HFFc6 (cell line): ENCODE measurements at regions not wholly inside any gene's neighbourhood (a gene's known extent, or its start where the extent isn't known, plus 50 kb on each side); places are given as distances from the start of the nearest gene placed in this dataset.

Experiments
- DNase-seq: peaks from one replicate; pipeline ENCODE4 v3.0.0-alpha.2; 2018
- H3K27ac Mint-ChIP-seq: 2 replicates; pipeline ENCODE4 v1.8.0; 2020; ENCODE audit warnings: mild to moderate bottlenecking, mixed read lengths
- H3K27me3 Mint-ChIP-seq: 2 replicates; pipeline ENCODE4 v1.8.0; 2021; ENCODE audit warnings: mild to moderate bottlenecking, moderate library complexity, mixed read lengths; ENCODE audit not compliant: insufficient read depth
- H3K36me3 Mint-ChIP-seq: 2 replicates; pipeline ENCODE4 v1.8.0; 2021; ENCODE audit warnings: low read depth, mixed read lengths
- H3K4me1 Mint-ChIP-seq: 2 replicates; pipeline ENCODE4 v1.8.0; 2020; ENCODE audit warnings: low read depth, mixed read lengths
- H3K4me3 Mint-ChIP-seq: 2 replicates; pipeline ENCODE4 v1.8.0; 2020; ENCODE audit warnings: mild to moderate bottlenecking, moderate library complexity, mixed read lengths
- H3K9me3 Mint-ChIP-seq: 2 replicates; pipeline ENCODE4 v1.8.0; 2020; ENCODE audit warnings: mild to moderate bottlenecking, mixed read lengths
- TF ChIP-seq, protein P1 (sequence below): fragments of 200-600 bp; sonication (generic); IDR thresholded peaks from 2 replicates; pipeline ENCODE4 v1.5.0; 2021; ENCODE audit warnings: antibody characterized with exemption, mild to moderate bottlenecking

DNA sequence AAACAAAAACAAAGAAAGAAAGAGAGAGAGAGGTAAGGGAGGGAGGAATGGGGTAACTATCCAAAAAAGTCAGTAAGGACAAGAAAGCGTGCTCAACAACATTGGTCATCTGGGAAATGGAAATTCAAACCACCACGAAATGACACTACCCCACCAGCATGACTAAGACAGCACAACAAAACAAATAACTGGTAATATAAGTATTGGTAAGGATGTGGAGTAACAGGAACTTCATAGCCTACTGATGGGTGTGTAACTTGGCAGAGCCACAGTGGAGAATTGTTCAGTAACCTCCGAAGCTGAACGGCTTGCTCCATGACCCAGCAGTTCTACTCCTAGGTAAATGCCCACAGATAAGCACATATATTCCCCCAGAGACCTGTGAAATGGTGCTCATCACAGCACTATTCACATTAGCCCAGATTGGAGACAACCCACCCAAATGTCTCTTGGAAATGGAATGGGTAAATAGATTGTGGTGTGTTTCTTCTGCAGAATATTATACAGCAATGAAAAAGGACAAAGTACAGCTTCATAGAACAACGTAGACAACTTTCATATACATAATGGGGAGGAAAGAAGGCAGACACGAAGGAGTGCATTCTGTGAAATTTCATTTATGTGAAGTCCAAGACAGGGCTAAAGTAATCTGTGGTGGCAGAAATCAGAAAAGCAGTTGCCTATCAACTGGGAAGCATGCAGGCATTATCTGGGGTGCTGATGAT lies 95.5 kb upstream of the ATP6AP2 start:
- TF ChIP-seq, protein P1, sequence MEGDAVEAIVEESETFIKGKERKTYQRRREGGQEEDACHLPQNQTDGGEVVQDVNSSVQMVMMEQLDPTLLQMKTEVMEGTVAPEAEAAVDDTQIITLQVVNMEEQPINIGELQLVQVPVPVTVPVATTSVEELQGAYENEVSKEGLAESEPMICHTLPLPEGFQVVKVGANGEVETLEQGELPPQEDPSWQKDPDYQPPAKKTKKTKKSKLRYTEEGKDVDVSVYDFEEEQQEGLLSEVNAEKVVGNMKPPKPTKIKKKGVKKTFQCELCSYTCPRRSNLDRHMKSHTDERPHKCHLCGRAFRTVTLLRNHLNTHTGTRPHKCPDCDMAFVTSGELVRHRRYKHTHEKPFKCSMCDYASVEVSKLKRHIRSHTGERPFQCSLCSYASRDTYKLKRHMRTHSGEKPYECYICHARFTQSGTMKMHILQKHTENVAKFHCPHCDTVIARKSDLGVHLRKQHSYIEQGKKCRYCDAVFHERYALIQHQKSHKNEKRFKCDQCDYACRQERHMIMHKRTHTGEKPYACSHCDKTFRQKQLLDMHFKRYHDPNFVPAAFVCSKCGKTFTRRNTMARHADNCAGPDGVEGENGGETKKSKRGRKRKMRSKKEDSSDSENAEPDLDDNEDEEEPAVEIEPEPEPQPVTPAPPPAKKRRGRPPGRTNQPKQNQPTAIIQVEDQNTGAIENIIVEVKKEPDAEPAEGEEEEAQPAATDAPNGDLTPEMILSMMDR: no peak
- no peak for DNase-seq

DNA sequence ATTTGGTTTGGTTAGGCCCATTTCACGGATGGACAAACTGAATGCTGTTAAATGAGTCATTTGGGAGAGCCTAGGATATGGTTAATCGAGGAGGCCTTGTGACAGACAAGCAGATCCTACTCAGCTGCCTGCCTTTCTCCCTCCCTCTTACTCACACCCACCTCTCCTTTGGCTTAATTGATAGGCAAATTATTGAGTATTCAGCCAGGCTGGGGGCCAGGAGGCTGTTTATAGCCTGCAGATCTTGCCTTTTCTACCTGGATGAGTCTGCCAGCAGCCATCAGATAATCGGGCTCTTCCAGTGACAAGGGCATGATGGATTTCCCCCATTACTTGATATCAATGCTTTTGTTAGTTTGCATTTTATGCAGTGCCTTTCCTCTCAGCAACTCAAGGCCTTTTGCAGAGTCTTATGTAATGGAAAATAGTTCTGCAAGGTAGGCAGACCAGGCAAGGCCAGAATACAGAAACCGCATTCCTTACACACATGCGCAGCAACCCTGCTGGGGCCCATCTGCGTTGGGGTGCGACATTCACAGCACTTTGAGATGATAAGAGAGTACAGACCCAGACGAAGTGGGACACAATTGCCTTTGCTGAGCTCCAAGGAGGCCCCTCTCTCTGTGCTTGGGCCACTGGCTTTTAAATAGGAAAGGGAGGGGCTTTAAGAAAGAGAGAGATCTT lies 96.2 kb upstream of the ATP6AP2 start:
- H3K27me3 Mint-ChIP-seq: peaks cover 4% of the 10 kb centered on the region
- TF ChIP-seq, protein P1: no peak
- H3K36me3 Mint-ChIP-seq: no peaks in the 10 kb centered on the region
- H3K27ac Mint-ChIP-seq: no peak overlapping the region
- no peak overlapping the region for H3K4me3 Mint-ChIP-seq
- no peaks in the 10 kb centered on the region for H3K4me1 Mint-ChIP-seq
- no peaks in the 10 kb centered on the region; the same call in 1 of the 2 replicates for H3K9me3 Mint-ChIP-seq
- no peak for DNase-seq

More for the DNA sequence above, 95.5 kb upstream of the ATP6AP2 start:
- no peaks in the 10 kb centered on the region; the same call in 1 of the 2 replicates for H3K9me3 Mint-ChIP-seq
- no peak overlapping the region for H3K27ac Mint-ChIP-seq
- no peak overlapping the region for H3K4me3 Mint-ChIP-seq
- H3K36me3 Mint-ChIP-seq: no peaks in the 10 kb centered on the region
- peaks cover 3% of the 10 kb centered on the region for H3K27me3 Mint-ChIP-seq
- H3K4me1 Mint-ChIP-seq: no peaks in the 10 kb centered on the region

DNA sequence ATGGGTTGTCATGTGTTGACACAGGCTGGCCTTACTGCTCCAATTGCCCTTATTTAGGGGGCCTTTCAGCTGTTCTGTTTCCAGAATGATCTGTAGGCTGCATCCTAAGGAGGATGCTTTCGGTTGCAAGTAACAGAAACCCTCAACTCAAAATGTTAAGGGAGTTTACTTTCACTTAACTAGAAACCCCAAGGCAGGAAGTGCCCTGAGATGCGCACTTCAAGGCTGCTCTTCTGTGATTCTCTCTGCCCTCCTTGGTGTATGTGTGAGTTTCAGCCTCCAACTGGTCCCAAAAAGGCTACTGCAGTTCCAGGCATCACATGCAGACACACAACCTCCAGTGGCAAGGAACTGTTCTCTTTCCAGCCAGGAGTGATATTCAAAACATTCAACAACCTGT lies 97.3 kb upstream of the ATP6AP2 start:
- no peak overlapping the region for H3K27ac Mint-ChIP-seq
- H3K4me1 Mint-ChIP-seq: no peaks in the 10 kb centered on the region
- peaks cover 4% of the 10 kb centered on the region for H3K27me3 Mint-ChIP-seq
- H3K9me3 Mint-ChIP-seq: no peaks in the 10 kb centered on the region; the same call in 1 of the 2 replicates
- no peaks in the 10 kb centered on the region for H3K36me3 Mint-ChIP-seq
- H3K4me3 Mint-ChIP-seq: no peak overlapping the region
- TF ChIP-seq, protein P1: no peak
- no peak for DNase-seq

DNA sequence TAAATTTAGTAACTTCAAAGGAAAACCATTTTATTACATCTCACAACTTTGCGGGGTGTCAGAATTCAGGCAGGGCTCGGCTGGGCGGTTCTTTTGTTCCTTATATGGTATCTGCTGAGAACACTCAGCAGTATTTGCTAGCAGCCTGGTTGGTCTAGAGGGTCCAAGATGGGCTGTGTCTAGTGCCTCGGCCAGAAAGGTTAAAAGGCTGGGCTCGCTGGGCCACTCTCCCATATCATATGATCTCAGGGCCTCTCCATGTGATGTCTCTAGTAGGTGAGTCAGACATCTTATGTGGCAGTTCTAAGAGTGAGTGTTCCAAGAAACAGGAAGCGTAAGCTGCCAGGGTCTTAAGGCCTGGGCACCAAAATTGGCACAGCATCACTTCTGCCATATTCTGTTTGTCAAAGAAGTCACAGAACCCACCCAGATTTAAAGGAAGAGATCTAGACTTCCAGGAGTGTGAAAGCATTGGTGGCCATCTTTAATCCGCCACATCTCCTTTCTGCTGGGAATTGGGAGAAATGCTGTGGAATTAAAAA lies 100.9 kb upstream of the ATP6AP2 start:
- H3K4me3 Mint-ChIP-seq: no peak overlapping the region
- no peak for DNase-seq
- TF ChIP-seq, protein P1: no peak
- no peaks in the 10 kb centered on the region for H3K4me1 Mint-ChIP-seq
- H3K36me3 Mint-ChIP-seq: no peaks in the 10 kb centered on the region
- no peak overlapping the region for H3K27ac Mint-ChIP-seq
- H3K27me3 Mint-ChIP-seq: peaks cover 3% of the 10 kb centered on the region
- no peaks in the 10 kb centered on the region for H3K9me3 Mint-ChIP-seq

DNA sequence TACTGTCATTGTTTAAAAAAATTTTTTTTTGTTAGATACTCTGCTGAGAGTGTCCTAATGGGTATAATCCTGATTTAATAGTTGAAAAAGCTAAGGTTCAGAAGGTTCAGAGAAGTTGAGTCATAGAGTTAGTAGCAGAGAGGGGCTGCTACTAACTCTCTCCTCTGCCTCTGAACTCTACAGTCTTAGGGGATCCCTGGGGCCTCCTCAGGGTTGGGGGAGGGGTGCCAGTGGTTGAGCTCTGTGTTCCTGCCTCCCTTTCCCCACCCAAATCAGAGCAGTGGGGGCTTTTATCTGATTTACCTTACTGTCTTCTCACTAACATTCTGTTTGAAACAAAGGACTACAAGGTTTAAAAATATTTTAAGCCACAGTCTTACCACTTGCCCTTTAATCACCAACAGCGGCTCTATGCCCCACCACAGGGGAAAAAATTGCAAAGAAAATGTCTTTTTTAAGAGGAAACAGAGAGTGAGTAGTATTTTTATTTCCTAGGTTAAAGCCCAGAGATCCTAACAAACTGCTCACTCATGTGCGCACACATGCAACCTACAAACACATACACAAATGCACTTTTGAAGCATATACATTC lies 102.2 kb upstream of the ATP6AP2 start:
- Mint-ChIP-seq H3K36me3 (no peaks in the 10 kb centered on the region), H3K4me3 (no peak overlapping the region), H3K4me1 (no peaks in the 10 kb centered on the region), H3K27ac (no peak overlapping the region), H3K9me3 (no peaks in the 10 kb centered on the region), H3K27me3 (peaks cover 3% of the 10 kb centered on the region)
- DNase-seq: no peak
- TF ChIP-seq, protein P1: no peak
